ENCODE measurements at regions not wholly inside any gene's neighbourhood (a gene's known extent, or its start where the extent isn't known, plus 50 kb on each side); places are given as distances from the start of the nearest gene placed in this dataset.

GRCh38 chr5:35483780-35484179 lies 133.9 kb upstream of the SPEF2 start (continued):
- no peak for TF ChIP-seq ZBTB49 (CRISPR knock-in tag; IDR thresholded peaks at IDR 0.05; ENCODE audit: borderline replicate concordance)
- peak; percentile 95; the same call in 1 of the 2 replicates for TF ChIP-seq AHDC1 (CRISPR knock-in tag; IDR thresholded peaks at IDR 0.05; ENCODE audit: borderline replicate concordance)
- no peak for TF ChIP-seq PATZ1 (CRISPR knock-in tag; IDR thresholded peaks at IDR 0.05)
- TF ChIP-seq ZNF280B (CRISPR knock-in tag; IDR thresholded peaks at IDR 0.05; ENCODE audit: borderline replicate concordance), result no peak
- TF ChIP-seq ZNF124 (CRISPR knock-in tag; IDR thresholded peaks at IDR 0.05), result peak; percentile 86; the same call in 1 of the 2 replicates
- no peak for TF ChIP-seq MAZ (IDR thresholded peaks at IDR 0.05; ENCODE audit: borderline replicate concordance, low read depth, low read length)
- TF ChIP-seq MAZ (CRISPR knock-in tag; IDR thresholded peaks at IDR 0.05; ENCODE audit: low read depth), result no peak
- peak; percentile 31; the same call in 1 of the 2 replicates for TF ChIP-seq KDM4B (CRISPR knock-in tag; IDR thresholded peaks at IDR 0.05)
- TF ChIP-seq ZNF484 (CRISPR knock-in tag; IDR thresholded peaks at IDR 0.05; ENCODE audit: borderline replicate concordance, low read depth), result no peak
- TF ChIP-seq RORA (CRISPR knock-in tag; IDR thresholded peaks at IDR 0.05), result no peak
- no peak; the same call in 1 of the 2 replicates for TF ChIP-seq ZNF3 (CRISPR knock-in tag; IDR thresholded peaks at IDR 0.05)
- no peak for TF ChIP-seq ZSCAN31 (CRISPR knock-in tag; IDR thresholded peaks at IDR 0.05; ENCODE audit: low read depth)
- no peak for TF ChIP-seq STAT6 (CRISPR knock-in tag; IDR thresholded peaks at IDR 0.05; ENCODE audit: borderline replicate concordance)
- no peak for TF ChIP-seq ZFP36 (IDR thresholded peaks at IDR 0.05; ENCODE audit: borderline replicate concordance, low read depth, low read length, partially characterized antibody)

Data from HepG2 (cell line).